CD14-positive monocyte (primary cell): ENCODE measurements at regions not wholly inside any gene's neighbourhood (a gene's known extent, or its start where the extent isn't known, plus 50 kb on each side); places are given as distances from the start of the nearest gene placed in this dataset.

Source experiments
- DNase-seq, 3 donors: peaks; one replicate each; pipeline ENCODE4 v3.0.0-alpha.2; 2011 to 2022
- H2AFZ ChIP-seq: 2 replicates; pipeline ENCODE4 v1.6.0; 2012; ENCODE audit warnings: mild to moderate bottlenecking, low read depth, low read length, inconsistent platforms; ENCODE audit not compliant: insufficient read depth, poor library complexity, severe bottlenecking
- H3K27ac ChIP-seq, 2 donors: 1 replicate in 1 of 2; 2 replicates in 1 of 2; pipeline ENCODE4 v1.5.1; 2012 to 2013; ENCODE audit warnings: low read length in 2 of 2, control low read depth in 1 of 2, inconsistent platforms in 1 of 2, low read depth in 1 of 2, mild to moderate bottlenecking in 1 of 2
- H3K27me3 ChIP-seq, 2 donors: one replicate each; pipeline versions ENCODE4 v1.6.0 to v1.6.1; 2011 to 2013; ENCODE audit warnings: low read length in 2 of 2; ENCODE audit not compliant: control insufficient read depth in 2 of 2, insufficient read depth in 2 of 2
- H3K36me3 ChIP-seq, 2 donors: replicated peaks in 1 of 2; 1 replicate in 1 of 2; 2 replicates in 1 of 2; pipeline versions ENCODE4 v1.5.1 to v1.6.1; 2012 to 2013; ENCODE audit warnings: low read length in 2 of 2, control low read depth in 1 of 2, inconsistent platforms in 1 of 2, mild to moderate bottlenecking in 1 of 2; ENCODE audit not compliant: insufficient read depth in 2 of 2, control insufficient read depth in 1 of 2
- H3K4me1 ChIP-seq, 2 donors: 1 replicate in 1 of 2; 2 replicates in 1 of 2; pipeline versions ENCODE4 v1.5.1 to v1.6.1; 2012 to 2013; ENCODE audit warnings: low read length in 2 of 2, control low read depth in 1 of 2, inconsistent platforms in 1 of 2, mild to moderate bottlenecking in 1 of 2, moderate library complexity in 1 of 2; ENCODE audit not compliant: insufficient read depth in 2 of 2, control insufficient read depth in 1 of 2
- H3K4me2 ChIP-seq: replicated peaks from 2 replicates; pipeline ENCODE3; 2012; ENCODE audit warnings: low read length, moderate library complexity, mild to moderate bottlenecking; ENCODE audit not compliant: poor library complexity, severe bottlenecking; ENCODE audit errors: extremely low read depth
- H3K4me3 ChIP-seq, 3 experiments: fragments of 200-600 bp in 1 of 3; sonication (generic) in 1 of 3; replicated peaks in 1 of 3; 1 replicate in 2 of 3; 2 replicates in 1 of 3; pipeline ENCODE4 v1.5.1; 2011 to 2013; ENCODE audit warnings: low read length in 3 of 3, mild to moderate bottlenecking in 3 of 3, control low read depth in 2 of 3, low read depth in 2 of 3, inconsistent platforms in 1 of 3, moderate library complexity in 1 of 3
- H3K79me2 ChIP-seq: 2 replicates; pipeline ENCODE4 v1.6.0; 2012; ENCODE audit warnings: mild to moderate bottlenecking, control low read depth, inconsistent platforms, low read length, moderate library complexity; ENCODE audit not compliant: insufficient read depth
- H3K9ac ChIP-seq: 2 replicates; pipeline ENCODE4 v1.6.0; 2017; ENCODE audit warnings: low read length, mild to moderate bottlenecking; ENCODE audit not compliant: insufficient read depth, poor library complexity, severe bottlenecking
- H3K9me3 ChIP-seq, 2 donors: replicated peaks in 1 of 2; 1 replicate in 1 of 2; 2 replicates in 1 of 2; pipeline versions ENCODE4 v1.5.1 to v1.6.1; 2012 to 2013; ENCODE audit warnings: low read length in 2 of 2, control low read depth in 1 of 2; ENCODE audit not compliant: control insufficient read depth in 1 of 2, insufficient read depth in 1 of 2
- H4K20me1 ChIP-seq: 2 replicates; pipeline ENCODE4 v1.6.0; 2012; ENCODE audit warnings: mild to moderate bottlenecking, low read length, control low read depth, moderate library complexity; ENCODE audit not compliant: insufficient read depth
- H3K27ac Mint-ChIP-seq, 7 donors: one replicate each; pipeline ENCODE4 v1.8.0; 2020; ENCODE audit warnings: mild to moderate bottlenecking in 7 of 7, mixed read lengths in 7 of 7, moderate library complexity in 6 of 7, inconsistent platforms in 2 of 7
- H3K27me3 Mint-ChIP-seq, 3 donors: one replicate each; pipeline ENCODE4 v1.8.0; 2021 to 2022; ENCODE audit warnings: low read depth in 3 of 3, mild to moderate bottlenecking in 3 of 3, mixed read lengths in 3 of 3, moderate library complexity in 3 of 3, inconsistent platforms in 1 of 3
- H3K36me3 Mint-ChIP-seq, 2 donors: one replicate each; pipeline ENCODE4 v1.8.0; 2020; ENCODE audit warnings: mixed read lengths in 2 of 2, inconsistent platforms in 1 of 2, mild to moderate bottlenecking in 1 of 2
- H3K4me1 Mint-ChIP-seq: one replicate; pipeline ENCODE4 v1.8.0; 2020; ENCODE audit warnings: mild to moderate bottlenecking, mixed read lengths
- H3K4me3 Mint-ChIP-seq, 2 donors: one replicate each; pipeline ENCODE4 v1.8.0; 2020; ENCODE audit warnings: mild to moderate bottlenecking in 2 of 2, mixed read lengths in 2 of 2, moderate library complexity in 1 of 2
- H3K9me3 Mint-ChIP-seq, 7 donors: one replicate each; pipeline ENCODE4 v1.8.0; 2020 to 2022; ENCODE audit warnings: mixed read lengths in 7 of 7, mild to moderate bottlenecking in 6 of 7, moderate library complexity in 6 of 7, inconsistent platforms in 2 of 7
- WGBS: methylation state at CpG from one replicate; pipeline ENCODE4 v1.1.5; 2013; ENCODE audit warnings: missing lambda C conversion rate; ENCODE audit not compliant: insufficient coverage; 5-methylcytosine and 5-hydroxymethylcytosine counted together
- intact Hi-C, 2 donors: fragments of 100-400 bp; cut with micrococcal nuclease; formaldehyde crosslinking; loops; one replicate each; pipeline versions ENCODE4 v1.15.0 to v1.15.1; 2023
- TF ChIP-seq, protein P1 (sequence below): fragments of 200-600 bp; IDR thresholded peaks from one replicate; pipeline ENCODE4 v1.8.0; 2022; ENCODE audit warnings: antibody characterized with exemption, mild to moderate bottlenecking

DNA sequence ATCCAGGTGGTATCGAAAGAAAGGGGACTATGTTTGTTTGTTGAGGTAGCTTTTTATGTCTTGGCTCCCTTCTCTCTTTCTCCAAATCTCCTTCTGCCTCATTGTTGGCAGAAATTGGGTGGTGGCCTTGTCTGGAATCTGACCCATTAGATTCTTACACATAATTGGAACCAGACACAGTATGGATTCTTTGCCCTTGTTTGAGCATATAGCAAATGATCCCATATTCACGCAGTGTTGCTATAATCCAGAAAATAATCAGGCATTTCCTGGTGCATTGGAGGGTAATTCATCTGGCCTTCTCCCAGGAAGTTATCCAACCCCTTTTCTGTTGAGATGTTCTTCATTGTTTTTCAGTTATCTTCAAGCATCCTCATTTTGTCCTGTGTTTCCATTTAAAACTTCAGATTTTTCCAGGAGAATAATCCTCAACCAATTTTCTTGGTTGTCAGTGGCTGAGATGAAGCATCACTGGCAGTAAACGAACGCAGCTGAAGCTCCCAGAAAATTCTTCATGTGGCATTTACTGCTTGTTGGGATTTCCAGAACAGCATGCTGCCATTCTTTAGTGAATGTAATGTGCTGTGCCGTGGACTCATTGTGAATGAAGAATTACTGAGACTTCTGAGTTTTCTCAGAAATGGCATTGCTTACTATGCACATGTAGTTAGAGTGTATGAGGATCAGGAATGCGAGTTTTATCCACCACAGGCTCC, 70.5 kb upstream of the NTRK2 start:
- Mint-ChIP-seq H3K9me3 (peaks cover 9 to 23% (median 17%) of the 10 kb centered on the region in 7 donors), H3K27ac (no peak overlapping the region), H3K36me3 (no peaks in the 10 kb centered on the region), H3K27me3 (peaks cover 0 to 4% (median 0%) of the 10 kb centered on the region in 3 donors), H3K4me1 (peaks cover 14% of the 10 kb centered on the region), H3K4me3 (no peak overlapping the region)
- Histone ChIP-seq H3K4me2 (no peak overlapping the region), H3K79me2 (no peaks in the 10 kb centered on the region), H2AFZ (no peak overlapping the region), H3K9ac (no peak overlapping the region), H3K9me3 (peaks cover 4% of the 10 kb centered on the region in 2 donors), H3K4me3 (no peak overlapping the region), H3K27ac (no peak overlapping the region), H4K20me1 (no peaks in the 10 kb centered on the region), H3K36me3 (no peaks in the 10 kb centered on the region), H3K4me1 (peaks cover 0 to 15% of the 10 kb centered on the region in 2 donors), H3K27me3 (no peaks in the 10 kb centered on the region)
- 100% methylated on average over 2 of the region's 6 CpGs for WGBS
- TF ChIP-seq, protein P1, sequence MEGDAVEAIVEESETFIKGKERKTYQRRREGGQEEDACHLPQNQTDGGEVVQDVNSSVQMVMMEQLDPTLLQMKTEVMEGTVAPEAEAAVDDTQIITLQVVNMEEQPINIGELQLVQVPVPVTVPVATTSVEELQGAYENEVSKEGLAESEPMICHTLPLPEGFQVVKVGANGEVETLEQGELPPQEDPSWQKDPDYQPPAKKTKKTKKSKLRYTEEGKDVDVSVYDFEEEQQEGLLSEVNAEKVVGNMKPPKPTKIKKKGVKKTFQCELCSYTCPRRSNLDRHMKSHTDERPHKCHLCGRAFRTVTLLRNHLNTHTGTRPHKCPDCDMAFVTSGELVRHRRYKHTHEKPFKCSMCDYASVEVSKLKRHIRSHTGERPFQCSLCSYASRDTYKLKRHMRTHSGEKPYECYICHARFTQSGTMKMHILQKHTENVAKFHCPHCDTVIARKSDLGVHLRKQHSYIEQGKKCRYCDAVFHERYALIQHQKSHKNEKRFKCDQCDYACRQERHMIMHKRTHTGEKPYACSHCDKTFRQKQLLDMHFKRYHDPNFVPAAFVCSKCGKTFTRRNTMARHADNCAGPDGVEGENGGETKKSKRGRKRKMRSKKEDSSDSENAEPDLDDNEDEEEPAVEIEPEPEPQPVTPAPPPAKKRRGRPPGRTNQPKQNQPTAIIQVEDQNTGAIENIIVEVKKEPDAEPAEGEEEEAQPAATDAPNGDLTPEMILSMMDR: no peak
- intact Hi-C loops: no loop called here
- no peak for DNase-seq

- Histone ChIP-seq H3K4me1 (peaks cover 0 to 15% of the 10 kb centered on the region in 2 donors), H3K4me2 (no peak overlapping the region), H3K9ac (no peak overlapping the region), H4K20me1 (no peaks in the 10 kb centered on the region), H3K27me3 (no peaks in the 10 kb centered on the region), H3K27ac (no peak overlapping the region), H3K36me3 (no peaks in the 10 kb centered on the region), H3K79me2 (no peaks in the 10 kb centered on the region), H3K4me3 (no peak overlapping the region), H2AFZ (no peak overlapping the region), H3K9me3 (peaks cover 0 to 4% of the 10 kb centered on the region in 2 donors)
- peaks cover 1 to 3% (median 2%) of the 10 kb centered on the region in 3 donors for H3K27me3 Mint-ChIP-seq
- intact Hi-C loops: no loop called here
- no peak for DNase-seq
- WGBS: 80% methylated on average over 1 of the region's 4 CpGs
- peaks cover 0 to 2% of the 10 kb centered on the region in 2 donors for H3K36me3 Mint-ChIP-seq
- peaks cover 14% of the 10 kb centered on the region for H3K4me1 Mint-ChIP-seq
- TF ChIP-seq, protein P1: no peak
- H3K4me3 Mint-ChIP-seq: no peak overlapping the region
- H3K9me3 Mint-ChIP-seq: peaks cover 15 to 26% (median 18%) of the 10 kb centered on the region in 7 donors
- H3K27ac Mint-ChIP-seq: no peak overlapping the region
Observed at GRCh38 chr9:84600739-84601138, 68.8 kb upstream of the NTRK2 start.
